ENCODE measurements at regions not wholly inside any gene's neighbourhood (a gene's known extent, or its start where the extent isn't known, plus 50 kb on each side); places are given as distances from the start of the nearest gene placed in this dataset.

- in situ Hi-C loops (cut with MboI; ENCODE audit: low sequenced_read_pairs): no loop called here
Observed at GRCh38 chr6:138038142-138038870, 68.9 kb downstream of the PERP start.
